ENCODE measurements at regions not wholly inside any gene's neighbourhood (a gene's known extent, or its start where the extent isn't known, plus 50 kb on each side); places are given as distances from the start of the nearest gene placed in this dataset.

- Mint-ChIP-seq H3K4me3 (no peak overlapping the region), H3K27me3 (ENCODE audit: low read depth) (no peaks in the 10 kb centered on the region; the same call in 1 of the 2 replicates), H3K9me3 (no peaks in the 10 kb centered on the region), H3K4me1 (peaks cover 10% of the 10 kb centered on the region), H3K27ac (no peak overlapping the region), H3K36me3 (no peaks in the 10 kb centered on the region)
- CTCF ChIA-PET, result no interaction called here
- no peak for ATAC-seq
- no peak for DNase-seq (ENCODE audit: low spot score)
- TF ChIP-seq, protein P1, sequence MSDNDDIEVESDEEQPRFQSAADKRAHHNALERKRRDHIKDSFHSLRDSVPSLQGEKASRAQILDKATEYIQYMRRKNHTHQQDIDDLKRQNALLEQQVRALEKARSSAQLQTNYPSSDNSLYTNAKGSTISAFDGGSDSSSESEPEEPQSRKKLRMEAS (CRISPR knock-in tag; IDR thresholded peaks at IDR 0.05), result no peak
- POLR2A ChIA-PET, result no interaction called here
Observed at GRCh38 chr6:109918227-109918626, 59.9 kb upstream of the GPR6 start.

- H3K36me3 Mint-ChIP-seq, result no peaks in the 10 kb centered on the region
- DNase-seq (ENCODE audit: low spot score) (no peak), ATAC-seq (no peak)
- peaks cover 16% of the 10 kb centered on the region for H3K4me1 Mint-ChIP-seq
- H3K4me3 Mint-ChIP-seq, result no peak overlapping the region
- no peak overlapping the region for H3K27ac Mint-ChIP-seq
- TF ChIP-seq NFATC4 (CRISPR knock-in tag; IDR thresholded peaks at IDR 0.05) (no peak), ZNF219 (CRISPR knock-in tag; IDR thresholded peaks at IDR 0.05; ENCODE audit: borderline replicate concordance) (no peak), MYBL2 (CRISPR knock-in tag; IDR thresholded peaks at IDR 0.05) (no peak), RELA (CRISPR knock-in tag; IDR thresholded peaks at IDR 0.05; ENCODE audit: borderline replicate concordance) (no peak), ATF1 (CRISPR knock-in tag; IDR thresholded peaks at IDR 0.05) (no peak), MXD4 (CRISPR knock-in tag; IDR thresholded peaks at IDR 0.05; ENCODE audit: borderline replicate concordance) (no peak), PREB (CRISPR knock-in tag; IDR thresholded peaks at IDR 0.05; ENCODE audit: borderline replicate concordance) (no peak), EMX1 (CRISPR knock-in tag; IDR thresholded peaks at IDR 0.05) (no peak), NR2C2 (CRISPR knock-in tag; IDR thresholded peaks at IDR 0.05) (no peak), SMAD3 (CRISPR knock-in tag; IDR thresholded peaks at IDR 0.05; ENCODE audit: borderline replicate concordance) (no peak), ELF4 (CRISPR knock-in tag; IDR thresholded peaks at IDR 0.05; ENCODE audit: low read depth) (no peak), ZBTB21 (CRISPR knock-in tag; IDR thresholded peaks at IDR 0.05; ENCODE audit: borderline replicate concordance) (no peak), HMGXB4 (CRISPR knock-in tag; IDR thresholded peaks at IDR 0.05) (no peak), OVOL2 (CRISPR knock-in tag; IDR thresholded peaks at IDR 0.05; ENCODE audit: borderline replicate concordance) (no peak)
- TF ChIP-seq, protein P1 (CRISPR knock-in tag; IDR thresholded peaks at IDR 0.05), result no peak
- TF ChIP-seq, protein P2, sequence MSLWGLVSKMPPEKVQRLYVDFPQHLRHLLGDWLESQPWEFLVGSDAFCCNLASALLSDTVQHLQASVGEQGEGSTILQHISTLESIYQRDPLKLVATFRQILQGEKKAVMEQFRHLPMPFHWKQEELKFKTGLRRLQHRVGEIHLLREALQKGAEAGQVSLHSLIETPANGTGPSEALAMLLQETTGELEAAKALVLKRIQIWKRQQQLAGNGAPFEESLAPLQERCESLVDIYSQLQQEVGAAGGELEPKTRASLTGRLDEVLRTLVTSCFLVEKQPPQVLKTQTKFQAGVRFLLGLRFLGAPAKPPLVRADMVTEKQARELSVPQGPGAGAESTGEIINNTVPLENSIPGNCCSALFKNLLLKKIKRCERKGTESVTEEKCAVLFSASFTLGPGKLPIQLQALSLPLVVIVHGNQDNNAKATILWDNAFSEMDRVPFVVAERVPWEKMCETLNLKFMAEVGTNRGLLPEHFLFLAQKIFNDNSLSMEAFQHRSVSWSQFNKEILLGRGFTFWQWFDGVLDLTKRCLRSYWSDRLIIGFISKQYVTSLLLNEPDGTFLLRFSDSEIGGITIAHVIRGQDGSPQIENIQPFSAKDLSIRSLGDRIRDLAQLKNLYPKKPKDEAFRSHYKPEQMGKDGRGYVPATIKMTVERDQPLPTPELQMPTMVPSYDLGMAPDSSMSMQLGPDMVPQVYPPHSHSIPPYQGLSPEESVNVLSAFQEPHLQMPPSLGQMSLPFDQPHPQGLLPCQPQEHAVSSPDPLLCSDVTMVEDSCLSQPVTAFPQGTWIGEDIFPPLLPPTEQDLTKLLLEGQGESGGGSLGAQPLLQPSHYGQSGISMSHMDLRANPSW (CRISPR knock-in tag; conservative IDR thresholded peaks at IDR 0.05; ENCODE audit: low read depth), result no peak
- TF ChIP-seq, protein P3, sequence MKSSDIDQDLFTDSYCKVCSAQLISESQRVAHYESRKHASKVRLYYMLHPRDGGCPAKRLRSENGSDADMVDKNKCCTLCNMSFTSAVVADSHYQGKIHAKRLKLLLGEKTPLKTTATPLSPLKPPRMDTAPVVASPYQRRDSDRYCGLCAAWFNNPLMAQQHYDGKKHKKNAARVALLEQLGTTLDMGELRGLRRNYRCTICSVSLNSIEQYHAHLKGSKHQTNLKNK (CRISPR knock-in tag; IDR thresholded peaks at IDR 0.05), result no peak
- H3K9me3 Mint-ChIP-seq, result no peaks in the 10 kb centered on the region
- H3K27me3 Mint-ChIP-seq (ENCODE audit: low read depth), result no peaks in the 10 kb centered on the region; the same call in 1 of the 2 replicates
- ChIA-PET CTCF (no interaction called here), POLR2A (no interaction called here)
Observed at GRCh38 chr6:109920911-109921310, 57.2 kb upstream of the GPR6 start.

DNA sequence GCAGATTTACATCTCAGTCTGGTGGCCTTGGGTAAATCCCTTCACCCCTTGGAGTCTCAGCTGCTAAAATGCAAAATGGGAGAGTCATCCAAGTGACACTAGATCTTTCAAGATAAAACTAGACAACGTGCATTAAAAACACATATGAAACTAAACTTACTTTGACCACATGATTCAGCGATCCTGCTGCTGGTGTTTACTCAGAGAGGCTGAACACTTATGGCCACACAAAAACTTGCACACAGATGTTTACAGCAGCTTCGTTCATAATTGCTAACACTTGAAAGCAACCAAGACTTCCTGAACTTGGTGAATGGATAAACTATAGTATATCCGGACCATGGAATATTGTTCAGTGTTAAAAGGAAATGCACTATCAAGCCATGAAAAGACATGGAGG, 55.3 kb upstream of the GPR6 start:
- Mint-ChIP-seq H3K4me1 (peaks cover 16% of the 10 kb centered on the region), H3K27me3 (ENCODE audit: low read depth) (no peaks in the 10 kb centered on the region; the same call in 1 of the 2 replicates), H3K36me3 (no peaks in the 10 kb centered on the region), H3K4me3 (no peak overlapping the region), H3K27ac (no peak overlapping the region), H3K9me3 (no peaks in the 10 kb centered on the region)
- POLR2A ChIA-PET, result no interaction called here
- DNase-seq (ENCODE audit: low spot score) (no peak), ATAC-seq (no peak)
- TF ChIP-seq IRF1 (CRISPR knock-in tag; IDR thresholded peaks at IDR 0.05) (no peak), CBFB (CRISPR knock-in tag; IDR thresholded peaks at IDR 0.05; ENCODE audit: low read depth) (no peak), CREM (CRISPR knock-in tag; IDR thresholded peaks at IDR 0.05) (no peak), FOXP4 (CRISPR knock-in tag; IDR thresholded peaks at IDR 0.05) (no peak)
- CTCF ChIA-PET, result no interaction called here

Measured in WTC11 (cell line).